WERI-Rb-1 (cell line): ENCODE measurements at regions not wholly inside any gene's neighbourhood (a gene's known extent, or its start where the extent isn't known, plus 50 kb on each side); places are given as distances from the start of the nearest gene placed in this dataset.
"Not testable (repeated sequence)": the region's sequence is repeated elsewhere in the genome, so short reads cannot be mapped to it uniquely, and the experiment has no call there.

Source experiments
- DNase-seq: peaks from one replicate; pipeline ENCODE4 v3.0.0-alpha.2; 2020
- H3K27ac ChIP-seq: fragments of 250-450 bp; sonication (Bioruptor Pico); 2 replicates; pipeline ENCODE4 v1.5.1; 2020; ENCODE audit warnings: mild to moderate bottlenecking, moderate library complexity
- H3K27me3 ChIP-seq: fragments of 250-450 bp; sonication (Bioruptor Pico); 2 replicates; pipeline ENCODE4 v1.5.1; 2021; ENCODE audit warnings: mild to moderate bottlenecking, low read depth, moderate library complexity; ENCODE audit not compliant: insufficient read depth, severe bottlenecking
- H3K36me3 ChIP-seq: fragments of 250-450 bp; sonication (Bioruptor Pico); 2 replicates; pipeline ENCODE4 v1.5.1; 2020; ENCODE audit warnings: mild to moderate bottlenecking, moderate library complexity
- H3K4me3 ChIP-seq: 2 replicates; pipeline ENCODE4 v1.5.1; 2011; ENCODE audit warnings: low read depth, mild to moderate bottlenecking, control low read depth, low read length
- H3K9me3 ChIP-seq: fragments of 250-450 bp; sonication (Bioruptor Pico); 2 replicates; pipeline ENCODE4 v1.5.1; 2021; ENCODE audit warnings: mild to moderate bottlenecking, moderate library complexity; ENCODE audit not compliant: severe bottlenecking
- TF ChIP-seq, protein P1 (sequence below): IDR thresholded peaks from 2 replicates; pipeline ENCODE4 v1.5.1; 2011; ENCODE audit warnings: low read depth, mild to moderate bottlenecking, control low read depth, inconsistent platforms, low read length

DNA sequence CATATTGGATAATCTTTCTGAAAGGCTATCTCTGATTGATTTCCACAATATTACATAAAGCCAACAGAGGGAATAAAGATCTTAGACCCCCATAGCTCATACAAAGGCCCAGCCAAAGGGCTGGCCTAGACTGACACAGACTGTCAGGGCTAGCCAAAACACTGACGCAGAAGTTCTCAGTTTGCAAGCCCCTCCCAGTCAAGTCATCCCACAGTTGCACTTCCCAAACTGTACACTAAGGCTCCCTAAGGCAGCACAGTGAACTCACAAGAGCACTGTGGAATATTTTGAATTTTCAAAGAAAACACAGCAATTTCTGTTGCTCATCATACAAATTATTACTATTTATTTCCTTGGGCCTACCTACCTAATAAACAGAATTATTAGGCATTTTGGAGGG lies 244.9 kb downstream of the SP3 start:
- TF ChIP-seq, protein P1, sequence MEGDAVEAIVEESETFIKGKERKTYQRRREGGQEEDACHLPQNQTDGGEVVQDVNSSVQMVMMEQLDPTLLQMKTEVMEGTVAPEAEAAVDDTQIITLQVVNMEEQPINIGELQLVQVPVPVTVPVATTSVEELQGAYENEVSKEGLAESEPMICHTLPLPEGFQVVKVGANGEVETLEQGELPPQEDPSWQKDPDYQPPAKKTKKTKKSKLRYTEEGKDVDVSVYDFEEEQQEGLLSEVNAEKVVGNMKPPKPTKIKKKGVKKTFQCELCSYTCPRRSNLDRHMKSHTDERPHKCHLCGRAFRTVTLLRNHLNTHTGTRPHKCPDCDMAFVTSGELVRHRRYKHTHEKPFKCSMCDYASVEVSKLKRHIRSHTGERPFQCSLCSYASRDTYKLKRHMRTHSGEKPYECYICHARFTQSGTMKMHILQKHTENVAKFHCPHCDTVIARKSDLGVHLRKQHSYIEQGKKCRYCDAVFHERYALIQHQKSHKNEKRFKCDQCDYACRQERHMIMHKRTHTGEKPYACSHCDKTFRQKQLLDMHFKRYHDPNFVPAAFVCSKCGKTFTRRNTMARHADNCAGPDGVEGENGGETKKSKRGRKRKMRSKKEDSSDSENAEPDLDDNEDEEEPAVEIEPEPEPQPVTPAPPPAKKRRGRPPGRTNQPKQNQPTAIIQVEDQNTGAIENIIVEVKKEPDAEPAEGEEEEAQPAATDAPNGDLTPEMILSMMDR, result no peak
- no peak for DNase-seq

DNA sequence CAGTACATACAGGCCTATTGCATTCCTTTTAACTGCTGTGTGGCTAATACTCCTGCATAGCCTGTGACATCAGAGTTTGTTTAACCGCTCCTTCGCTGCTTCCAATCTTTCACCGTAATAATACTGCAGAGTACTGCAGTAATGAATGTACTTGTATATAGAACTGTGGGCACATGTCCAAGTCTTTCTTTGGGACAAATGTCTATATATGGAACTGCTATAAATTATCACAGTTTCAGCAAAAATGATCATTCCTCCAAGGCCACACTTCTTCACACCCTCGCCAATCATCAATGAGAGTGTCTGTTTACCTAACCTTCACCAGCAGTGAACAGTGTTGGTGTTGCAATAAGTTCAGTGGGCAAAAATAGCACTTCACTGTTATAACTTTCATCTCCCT lies 230.4 kb downstream of the SP3 start:
- TF ChIP-seq, protein P1, result no peak
- no peaks in the 10 kb centered on the region for H3K9me3 ChIP-seq
- H3K36me3 ChIP-seq, result no peaks in the 10 kb centered on the region
- DNase-seq, result no peak
- no peaks in the 10 kb centered on the region for H3K27me3 ChIP-seq
- no peak overlapping the region for H3K4me3 ChIP-seq
- H3K27ac ChIP-seq, result no peak overlapping the region

More for the DNA sequence above, 244.9 kb downstream of the SP3 start:
- Histone ChIP-seq H3K4me3 (no peak overlapping the region), H3K36me3 (no peaks in the 10 kb centered on the region), H3K27me3 (no peaks in the 10 kb centered on the region), H3K27ac (no peak overlapping the region), H3K9me3 (no peaks in the 10 kb centered on the region)

GRCh38 chr2:173737954-173738575 lies 227.1 kb downstream of the SP3 start:
- H3K4me3 ChIP-seq, DNase-seq, H3K9me3 ChIP-seq, H3K27me3 ChIP-seq, H3K36me3 ChIP-seq, H3K27ac ChIP-seq: not testable (repeated sequence)

DNA sequence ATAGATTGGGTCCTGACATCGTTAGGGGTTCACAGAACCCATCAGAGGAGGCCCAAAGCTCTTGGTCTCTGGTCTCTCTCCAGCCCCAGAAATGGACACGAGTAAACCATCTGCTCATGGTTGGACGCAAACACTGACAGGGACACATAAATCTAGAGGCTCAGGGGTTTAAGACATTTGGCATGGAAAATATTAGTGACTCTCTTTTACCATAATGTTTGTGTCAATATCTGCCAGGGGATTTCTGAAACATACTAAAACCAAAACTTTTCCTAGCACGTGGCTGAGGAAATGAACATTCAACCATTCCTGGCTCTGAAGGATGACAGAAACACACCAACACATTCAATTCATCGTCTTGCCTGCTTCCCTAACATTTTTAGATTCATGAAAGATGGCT lies 226.2 kb downstream of the SP3 start:
- no peaks in the 10 kb centered on the region for H3K36me3 ChIP-seq
- no peak for DNase-seq
- no peak overlapping the region for H3K27ac ChIP-seq
- H3K4me3 ChIP-seq, result no peak overlapping the region
- TF ChIP-seq, protein P1, result no peak
- H3K9me3 ChIP-seq, result no peaks in the 10 kb centered on the region
- H3K27me3 ChIP-seq, result no peaks in the 10 kb centered on the region

- H3K4me3 ChIP-seq, result no peak overlapping the region
- H3K9me3 ChIP-seq, result no peaks in the 10 kb centered on the region
- H3K27ac ChIP-seq, result no peak overlapping the region
- H3K36me3 ChIP-seq, result no peaks in the 10 kb centered on the region
- no peak for DNase-seq
- TF ChIP-seq, protein P1, result no peak
- H3K27me3 ChIP-seq, result no peaks in the 10 kb centered on the region
Measured at GRCh38 chr2:173740639-173741038, 224.5 kb downstream of the SP3 start.

DNA sequence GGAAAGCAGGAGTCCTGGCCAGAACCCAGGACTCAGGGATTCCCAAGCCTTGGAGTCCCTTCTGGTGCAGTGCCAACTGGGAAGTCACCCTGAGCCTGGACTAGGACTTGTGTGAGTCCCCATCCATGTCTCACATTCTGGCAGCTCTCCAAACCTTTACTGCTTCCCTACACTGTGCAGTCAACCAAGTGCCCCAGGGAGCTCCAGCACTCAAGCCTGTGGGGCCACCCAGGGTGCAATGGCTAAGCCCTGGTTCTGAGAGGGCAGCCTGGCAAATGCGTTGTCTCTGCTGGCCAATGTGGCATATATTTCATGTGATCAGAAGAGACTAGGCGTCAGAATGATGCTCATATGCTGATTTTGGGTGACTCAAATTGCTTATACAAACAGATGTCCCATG lies 223.4 kb downstream of the SP3 start:
- Histone ChIP-seq H3K27ac (no peak overlapping the region), H3K4me3 (no peak overlapping the region), H3K9me3 (no peaks in the 10 kb centered on the region), H3K36me3 (no peaks in the 10 kb centered on the region), H3K27me3 (no peaks in the 10 kb centered on the region)
- TF ChIP-seq, protein P1, result no peak
- DNase-seq, result no peak
